ENCODE measurements at regions not wholly inside any gene's neighbourhood (a gene's known extent, or its start where the extent isn't known, plus 50 kb on each side); places are given as distances from the start of the nearest gene placed in this dataset.

- TF ChIP-seq POLR2A (IDR thresholded peaks at IDR 0.05) (no peak), CTCF (IDR thresholded peaks at IDR 0.05 in 8 of 11, conservative IDR thresholded peaks at IDR 0.05 in 3 of 11) (no peak)
These were observed 103.0 kb upstream of the ELAC2 start for GRCh38 chr17:13120864-13121263.

Data from spleen (tissue), 7 donors.